ENCODE measurements at regions not wholly inside any gene's neighbourhood (a gene's known extent, or its start where the extent isn't known, plus 50 kb on each side); places are given as distances from the start of the nearest gene placed in this dataset.

GRCh38 chr19:30158893-30159245 lies 213.3 kb upstream of the ZNF536 start:
- TF ChIP-seq, protein P1, sequence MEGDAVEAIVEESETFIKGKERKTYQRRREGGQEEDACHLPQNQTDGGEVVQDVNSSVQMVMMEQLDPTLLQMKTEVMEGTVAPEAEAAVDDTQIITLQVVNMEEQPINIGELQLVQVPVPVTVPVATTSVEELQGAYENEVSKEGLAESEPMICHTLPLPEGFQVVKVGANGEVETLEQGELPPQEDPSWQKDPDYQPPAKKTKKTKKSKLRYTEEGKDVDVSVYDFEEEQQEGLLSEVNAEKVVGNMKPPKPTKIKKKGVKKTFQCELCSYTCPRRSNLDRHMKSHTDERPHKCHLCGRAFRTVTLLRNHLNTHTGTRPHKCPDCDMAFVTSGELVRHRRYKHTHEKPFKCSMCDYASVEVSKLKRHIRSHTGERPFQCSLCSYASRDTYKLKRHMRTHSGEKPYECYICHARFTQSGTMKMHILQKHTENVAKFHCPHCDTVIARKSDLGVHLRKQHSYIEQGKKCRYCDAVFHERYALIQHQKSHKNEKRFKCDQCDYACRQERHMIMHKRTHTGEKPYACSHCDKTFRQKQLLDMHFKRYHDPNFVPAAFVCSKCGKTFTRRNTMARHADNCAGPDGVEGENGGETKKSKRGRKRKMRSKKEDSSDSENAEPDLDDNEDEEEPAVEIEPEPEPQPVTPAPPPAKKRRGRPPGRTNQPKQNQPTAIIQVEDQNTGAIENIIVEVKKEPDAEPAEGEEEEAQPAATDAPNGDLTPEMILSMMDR (IDR thresholded peaks at IDR 0.05): no peak
- no peak for TF ChIP-seq POLR2AphosphoS5 (IDR thresholded peaks at IDR 0.05)
